Retinal pigment epithelial cell (primary cell): ENCODE measurements at regions not wholly inside any gene's neighbourhood (a gene's known extent, or its start where the extent isn't known, plus 50 kb on each side); places are given as distances from the start of the nearest gene placed in this dataset.
"Not testable (repeated sequence)": the region's sequence is repeated elsewhere in the genome, so short reads cannot be mapped to it uniquely, and the experiment has no call there.

ENCODE experiments used
- DNase-seq: peaks from one replicate; pipeline ENCODE4 v3.0.0-alpha.2; 2010; ENCODE audit warnings: low read depth
- H3K4me3 ChIP-seq: 2 replicates; pipeline ENCODE4 v1.5.1; 2011; ENCODE audit warnings: mild to moderate bottlenecking, low read length, control low read depth, moderate library complexity
- TF ChIP-seq, protein P1 (sequence below): conservative IDR thresholded peaks from 2 replicates; pipeline ENCODE4 v1.5.1; 2011; ENCODE audit warnings: low read depth, low read length, control low read depth, inconsistent platforms

DNA sequence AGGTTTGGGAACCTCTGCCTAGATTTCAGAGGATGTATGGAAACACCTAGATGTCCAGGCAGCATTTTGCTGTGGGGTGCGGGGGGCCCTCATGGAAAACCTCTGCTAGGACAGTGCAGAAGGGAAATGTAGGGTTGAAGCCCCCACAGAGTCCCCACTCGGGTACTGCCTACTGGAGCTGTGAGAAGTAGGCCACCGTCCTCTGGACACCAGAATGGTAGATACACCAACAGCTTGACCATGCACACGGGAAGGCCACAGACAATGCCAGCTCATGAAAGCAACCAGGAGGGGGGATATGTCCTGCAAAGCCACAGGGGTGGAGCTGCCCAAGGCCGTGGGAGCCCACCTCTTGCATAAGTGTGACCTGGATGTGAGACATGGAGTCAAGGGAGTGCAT, 1336.5 kb downstream of the SPATA31A7 start:
- not testable (repeated sequence) for H3K4me3 ChIP-seq, DNase-seq

DNA sequence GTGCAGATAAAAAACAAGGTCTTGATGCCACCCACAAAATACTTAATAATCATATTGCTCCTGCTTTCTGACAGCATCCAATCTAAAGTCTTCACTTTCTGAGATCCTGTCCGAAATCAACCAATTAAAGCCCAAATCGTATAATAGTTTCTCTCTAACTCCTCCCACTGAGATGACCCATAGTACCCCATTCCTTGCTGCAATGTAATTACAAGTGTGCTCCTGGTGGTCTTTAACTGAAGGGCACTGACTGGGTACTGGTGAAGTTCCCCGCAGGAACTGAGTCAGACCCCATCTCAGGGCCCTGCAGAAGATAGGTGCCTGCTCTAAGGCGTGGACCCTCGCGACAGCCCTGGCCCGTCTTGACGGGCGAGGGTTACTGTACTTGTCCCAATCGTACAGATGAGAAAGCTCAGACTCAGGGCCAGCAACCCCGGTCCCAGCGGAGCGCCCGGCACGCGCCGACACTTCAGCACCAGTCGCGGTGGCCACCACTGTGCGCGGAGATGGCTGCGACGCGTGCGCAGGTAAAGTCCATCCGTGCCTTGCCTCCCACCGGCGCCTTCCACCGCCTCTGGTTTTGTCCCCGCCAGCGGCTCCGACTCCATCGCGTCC, 1342.4 kb downstream of the SPATA31A7 start:
- DNase-seq = not testable (repeated sequence)
- H3K4me3 ChIP-seq = peak overlapping the region; percentile 40

DNA sequence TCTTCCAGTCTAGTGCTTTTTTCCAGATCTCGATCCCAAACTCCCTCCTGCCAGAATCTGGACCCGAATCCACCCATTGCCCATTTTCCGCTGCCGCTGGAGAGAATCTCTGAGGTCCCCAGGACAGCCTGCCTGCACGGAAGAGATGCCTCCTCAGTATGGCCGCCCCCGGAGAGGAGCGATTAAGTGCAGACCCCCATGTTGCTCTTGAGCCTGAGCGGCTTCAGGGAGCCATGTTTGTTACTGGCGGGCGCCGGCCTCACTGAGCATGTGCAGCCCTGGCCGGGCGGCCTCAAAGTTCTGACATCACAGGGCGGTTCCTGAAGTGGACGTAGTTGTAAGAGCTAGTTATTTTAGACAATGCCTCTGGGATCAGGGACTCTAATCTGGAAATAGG, 1342.9 kb downstream of the SPATA31A7 start:
- not testable (repeated sequence) for DNase-seq
- H3K4me3 ChIP-seq = peak overlapping the region; percentile 29

DNA sequence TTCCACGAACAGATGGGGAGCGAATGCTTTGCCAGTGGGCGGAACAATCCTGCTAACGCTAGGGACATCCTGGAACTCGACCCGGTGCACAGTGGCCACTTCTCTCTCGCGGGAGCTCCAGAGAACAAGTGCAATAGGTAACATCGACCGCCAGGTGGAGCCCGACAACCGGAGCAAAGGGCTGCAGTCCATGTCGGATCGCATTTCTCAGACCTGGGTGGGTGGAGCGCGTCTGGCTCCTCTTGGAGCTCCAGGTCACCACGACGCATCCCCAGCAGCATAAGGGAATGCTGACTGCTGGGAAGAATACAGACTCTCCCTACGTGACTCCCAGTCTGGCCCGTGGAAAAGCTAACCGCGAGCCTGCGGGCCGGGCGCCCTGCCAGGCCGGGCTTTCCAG, 1360.7 kb downstream of the SPATA31A7 start:
- not testable (repeated sequence) for DNase-seq

DNA sequence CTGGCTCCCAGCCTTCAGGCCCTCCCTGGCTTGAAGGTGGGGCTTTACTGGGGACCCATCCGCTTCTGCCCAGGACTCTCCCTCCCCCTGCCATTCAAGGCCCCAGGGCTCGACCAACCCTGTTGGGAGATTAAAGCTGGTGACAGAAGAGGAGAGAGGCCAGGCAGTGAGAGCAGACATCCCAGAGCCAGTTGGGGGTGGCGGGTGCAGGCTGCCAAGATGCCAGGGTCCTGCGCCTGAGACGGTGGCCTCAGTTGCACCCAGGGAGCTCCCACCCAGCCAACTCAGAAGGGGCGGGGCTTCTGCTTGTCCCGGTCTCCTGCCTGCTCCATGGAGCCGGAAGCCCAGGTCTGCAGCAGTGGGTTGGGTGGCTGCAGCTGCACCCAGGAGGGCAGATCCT, 1370.8 kb downstream of the SPATA31A7 start:
- DNase-seq, H3K4me3 ChIP-seq: not testable (repeated sequence)

More for the DNA sequence above, 1360.7 kb downstream of the SPATA31A7 start:
- TF ChIP-seq, protein P1, sequence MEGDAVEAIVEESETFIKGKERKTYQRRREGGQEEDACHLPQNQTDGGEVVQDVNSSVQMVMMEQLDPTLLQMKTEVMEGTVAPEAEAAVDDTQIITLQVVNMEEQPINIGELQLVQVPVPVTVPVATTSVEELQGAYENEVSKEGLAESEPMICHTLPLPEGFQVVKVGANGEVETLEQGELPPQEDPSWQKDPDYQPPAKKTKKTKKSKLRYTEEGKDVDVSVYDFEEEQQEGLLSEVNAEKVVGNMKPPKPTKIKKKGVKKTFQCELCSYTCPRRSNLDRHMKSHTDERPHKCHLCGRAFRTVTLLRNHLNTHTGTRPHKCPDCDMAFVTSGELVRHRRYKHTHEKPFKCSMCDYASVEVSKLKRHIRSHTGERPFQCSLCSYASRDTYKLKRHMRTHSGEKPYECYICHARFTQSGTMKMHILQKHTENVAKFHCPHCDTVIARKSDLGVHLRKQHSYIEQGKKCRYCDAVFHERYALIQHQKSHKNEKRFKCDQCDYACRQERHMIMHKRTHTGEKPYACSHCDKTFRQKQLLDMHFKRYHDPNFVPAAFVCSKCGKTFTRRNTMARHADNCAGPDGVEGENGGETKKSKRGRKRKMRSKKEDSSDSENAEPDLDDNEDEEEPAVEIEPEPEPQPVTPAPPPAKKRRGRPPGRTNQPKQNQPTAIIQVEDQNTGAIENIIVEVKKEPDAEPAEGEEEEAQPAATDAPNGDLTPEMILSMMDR = peak; percentile 5
- H3K4me3 ChIP-seq = not testable (repeated sequence)

DNA sequence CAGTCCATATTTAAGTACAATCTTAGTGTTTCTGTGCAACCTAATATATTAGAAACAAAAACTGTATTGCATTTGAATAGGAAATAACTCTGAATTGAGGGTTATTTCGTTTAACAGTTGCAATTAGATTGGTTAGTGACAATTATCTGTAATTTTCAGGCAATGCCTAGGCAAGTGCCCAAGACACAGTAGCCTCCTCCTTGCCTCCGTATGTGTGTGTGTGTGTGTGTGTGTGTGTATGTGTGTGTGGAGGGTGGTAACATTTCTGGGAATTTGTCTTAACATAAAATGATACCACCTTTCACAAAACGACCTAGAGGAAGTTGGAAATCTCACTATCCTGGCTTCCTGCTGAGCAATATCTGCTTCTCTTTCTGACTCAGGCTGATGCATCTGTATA, 1375.3 kb downstream of the SPATA31A7 start:
- not testable (repeated sequence) for DNase-seq, H3K4me3 ChIP-seq

DNA sequence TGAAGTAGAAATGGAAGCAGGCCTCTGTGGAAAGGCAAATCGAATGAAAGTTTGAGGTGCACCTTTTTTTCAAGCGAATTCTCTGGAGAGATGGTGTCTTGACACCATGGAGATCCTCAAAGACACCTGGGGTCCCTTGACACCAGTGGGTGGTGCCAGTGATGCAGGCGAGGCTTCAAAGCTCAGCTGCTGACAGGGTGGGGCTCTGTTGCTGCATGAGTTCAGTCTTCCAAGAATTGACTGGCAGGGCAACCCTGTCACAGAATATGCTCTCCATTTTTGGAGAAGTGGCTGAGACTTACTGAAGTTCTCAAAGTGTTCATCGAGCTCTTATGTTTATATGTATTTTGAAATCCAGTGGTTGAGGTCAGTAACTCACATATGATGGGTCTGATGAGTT, 1376.6 kb downstream of the SPATA31A7 start:
- DNase-seq, H3K4me3 ChIP-seq: not testable (repeated sequence)

DNA sequence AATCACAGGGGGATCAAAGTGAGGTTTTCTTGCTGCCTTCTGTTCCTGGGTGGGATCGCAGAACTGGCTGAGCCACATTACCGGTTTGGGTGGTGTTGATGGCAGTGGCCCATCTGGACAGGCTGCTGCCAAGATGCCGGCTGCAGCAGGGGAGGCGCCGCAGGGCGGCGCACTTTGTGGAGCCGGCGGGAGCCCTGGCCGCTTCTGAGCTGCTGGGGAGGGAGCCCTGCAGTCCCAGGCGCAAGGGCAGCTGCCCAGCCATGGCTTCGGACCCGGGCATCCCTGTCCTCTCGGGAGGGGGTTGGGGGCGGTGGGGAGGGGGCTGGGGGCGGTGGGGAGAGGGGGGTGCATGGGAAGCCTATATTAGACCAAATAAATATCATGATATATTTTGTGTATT, 1407.3 kb downstream of the SPATA31A7 start:
- not testable (repeated sequence) for DNase-seq, H3K4me3 ChIP-seq
